Endothelial cell of umbilical vein (primary cell): ENCODE measurements at regions not wholly inside any gene's neighbourhood (a gene's known extent, or its start where the extent isn't known, plus 50 kb on each side); places are given as distances from the start of the nearest gene placed in this dataset.

Source experiments
- BruUV-seq: library from RNA; stranded (reverse); fragments of 400-500 nt; replicated peaks from 2 replicates; lab custom pipeline; 2021; lab: Mats Ljungman, UMichigan
- CTCF ChIA-PET: fragments of 300-600, 350-600 bp; sonication (Branson Sonifier 250); formaldehyde crosslinking; loops from one replicate; lab custom pipeline; 2021; ENCODE audit warnings: antibody characterized with exemption, inconsistent platforms; lab: Charles Lee
- POLR2A ChIA-PET: fragments of 300-600, 350-600 bp; sonication (Branson Sonifier 250); formaldehyde crosslinking; loops from one replicate; lab custom pipeline; 2021; ENCODE audit warnings: antibody characterized with exemption, inconsistent platforms; lab: Charles Lee
- DNase-seq: peaks from one replicate; pipeline ENCODE4 v3.0.0-alpha.2; 2011; ENCODE audit warnings: low read depth, low spot score
- FAIRE-seq: peaks from 2 replicates; lab custom pipeline; 2011; peaks lifted over from hg19 to GRCh38; lab: Jason Lieb, UNC
- H2AFZ ChIP-seq: 2 replicates; pipeline ENCODE4 v1.6.0; 2012; ENCODE audit warnings: low read depth, low read length, control low read depth, inconsistent platforms
- H3K27ac ChIP-seq: 2 replicates; pipeline ENCODE4 v1.5.1; 2011; ENCODE audit warnings: low read depth, mild to moderate bottlenecking, control low read depth, low read length, moderate library complexity; ENCODE audit not compliant: insufficient read depth
- H3K27me3 ChIP-seq, 2 experiments: 2 replicates each; pipeline versions ENCODE4 v1.6.0 to v1.6.1; 2011; ENCODE audit warnings: low read length in 2 of 2, mixed read lengths in 1 of 2; ENCODE audit not compliant: control insufficient read depth in 2 of 2, insufficient read depth in 2 of 2
- H3K36me3 ChIP-seq, 2 experiments: 2 replicates in 1 of 2; 3 replicates in 1 of 2; pipeline ENCODE4 v1.5.1; 2011; ENCODE audit warnings: low read length in 2 of 2, mild to moderate bottlenecking in 1 of 2, moderate library complexity in 1 of 2; ENCODE audit not compliant: control insufficient read depth in 2 of 2, insufficient read depth in 2 of 2; ENCODE audit errors: extremely low read depth in 1 of 2
- H3K4me1 ChIP-seq: 3 replicates; pipeline ENCODE4 v1.5.1; 2011; ENCODE audit warnings: mild to moderate bottlenecking, low read length; ENCODE audit not compliant: control insufficient read depth, insufficient read depth; ENCODE audit errors: extremely low read depth
- H3K4me2 ChIP-seq: 2 replicates; pipeline ENCODE4 v1.6.1; 2011; ENCODE audit warnings: low read length, control low read depth, mixed read lengths; ENCODE audit not compliant: insufficient read depth
- H3K4me3 ChIP-seq, 3 experiments: fragments of 200-600 bp in 1 of 3; sonication (generic), shearing (Covaris generic) in 1 of 3; replicated peaks in 1 of 3; 2 replicates each; pipeline ENCODE4 v1.5.1; 2011 to 2016; ENCODE audit warnings: control low read depth in 3 of 3, low read length in 3 of 3, mild to moderate bottlenecking in 2 of 3, inconsistent platforms in 1 of 3, low read depth in 1 of 3, moderate library complexity in 1 of 3; ENCODE audit not compliant: insufficient read depth in 1 of 3
- H3K79me2 ChIP-seq: 2 replicates; pipeline ENCODE4 v1.6.0; 2012; ENCODE audit warnings: low read length, inconsistent platforms; ENCODE audit not compliant: control insufficient read depth, insufficient read depth
- H3K9ac ChIP-seq: replicated peaks from 2 replicates; pipeline ENCODE3; 2011; ENCODE audit warnings: low read length, control low read depth; ENCODE audit not compliant: insufficient read depth; ENCODE audit errors: extremely low read depth
- H3K9me1 ChIP-seq: replicated peaks from 3 replicates; pipeline ENCODE4 v1.6.0; 2011; ENCODE audit warnings: mild to moderate bottlenecking, low read length; ENCODE audit not compliant: control insufficient read depth, insufficient read depth; ENCODE audit errors: extremely low read depth
- H3K9me3 ChIP-seq: replicated peaks from 2 replicates; pipeline ENCODE4 v1.5.1; 2012; ENCODE audit warnings: low read length, inconsistent platforms; ENCODE audit not compliant: control insufficient read depth, insufficient read depth
- H4K20me1 ChIP-seq: replicated peaks from 2 replicates; pipeline ENCODE3; 2011; ENCODE audit warnings: mild to moderate bottlenecking, low read length; ENCODE audit not compliant: control insufficient read depth, insufficient read depth; ENCODE audit errors: extremely low read depth
- GATA2 ChIP-seq: IDR thresholded peaks from 2 replicates; pipeline ENCODE4 v1.7.0; 2011; ENCODE audit warnings: low read depth, mild to moderate bottlenecking, moderate library complexity, mixed read lengths, low read length; ENCODE audit not compliant: insufficient read length, insufficient read depth
- JUN ChIP-seq: IDR thresholded peaks from 2 replicates; pipeline ENCODE4 v1.6.1; 2011; ENCODE audit warnings: borderline replicate concordance, low read depth; ENCODE audit not compliant: insufficient read length, insufficient read depth
- MYC ChIP-seq: IDR thresholded peaks from one replicate; pipeline ENCODE4 v1.6.1; 2011; ENCODE audit warnings: mild to moderate bottlenecking, low read depth, low read length
- POLR2AphosphoS5 ChIP-seq: IDR thresholded peaks from 2 replicates; pipeline ENCODE4 v1.6.1; 2012; ENCODE audit warnings: low read depth, mild to moderate bottlenecking, control low read depth, low read length, moderate library complexity; ENCODE audit not compliant: insufficient read depth
- dilution Hi-C: fragments of 300-500 bp; cut with MboI; formaldehyde crosslinking; loops from one replicate; pipeline ENCODE4 v1.15.0; 2019; ENCODE audit warnings: low sequenced_read_pairs; ENCODE audit not compliant: extremely low pct_ligation_motif_present
- intact Hi-C: fragments of 100-400 bp; cut with micrococcal nuclease; formaldehyde crosslinking; loops from one replicate; pipeline ENCODE4 v1.10.0; 2022
- TF ChIP-seq, protein P1 (sequence below): IDR thresholded peaks from 2 replicates; pipeline ENCODE4 v1.6.1; 2011; ENCODE audit not compliant: insufficient read depth, insufficient read length
- TF ChIP-seq, protein P2 (sequence below), 2 donors: IDR thresholded peaks; 1 replicate in 1 of 2; 2 replicates in 1 of 2; pipeline ENCODE4 v1.5.1; 2011; ENCODE audit warnings: low read length in 2 of 2, mild to moderate bottlenecking in 2 of 2, moderate library complexity in 2 of 2, control low read depth in 1 of 2, inconsistent platforms in 1 of 2, low read depth in 1 of 2; ENCODE audit not compliant: insufficient read depth in 1 of 2; ENCODE audit errors: extremely low read depth in 1 of 2

DNA sequence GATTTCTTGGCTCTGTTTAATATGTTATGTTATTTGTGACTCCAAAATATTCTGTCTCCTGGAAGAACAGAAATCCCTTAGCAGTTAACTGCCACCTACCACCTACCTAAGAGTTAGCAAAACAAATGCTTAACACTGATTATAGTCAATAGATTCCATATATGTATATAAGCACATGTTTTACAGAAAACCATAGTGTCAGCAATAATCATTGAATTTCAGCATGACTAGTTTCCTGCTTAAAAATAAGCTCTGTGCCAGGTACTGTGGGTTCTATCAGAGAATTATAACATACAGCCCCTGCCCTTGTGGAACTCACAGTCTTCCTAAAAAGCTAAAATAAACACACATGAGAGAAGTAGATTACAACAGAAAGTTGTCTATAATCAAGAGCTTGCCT lies 561.9 kb upstream of the CAMK1G start:
- no TSS peak for BruUV-seq
- Histone ChIP-seq H3K27me3 (peaks cover 2 to 4% of the 10 kb centered on the region in 2 experiments), H3K27ac (no peak overlapping the region), H3K79me2 (no peaks in the 10 kb centered on the region), H3K36me3 (no peaks in the 10 kb centered on the region), H3K9ac (no peak overlapping the region), H3K9me1 (no peaks in the 10 kb centered on the region), H3K4me2 (no peak overlapping the region), H3K9me3 (no peaks in the 10 kb centered on the region), H2AFZ (no peak overlapping the region), H4K20me1 (no peaks in the 10 kb centered on the region), H3K4me1 (no peaks in the 10 kb centered on the region), H3K4me3 (no peak overlapping the region)
- intact Hi-C loops (no loop called here), dilution Hi-C loops (no loop called here)
- FAIRE-seq, result no peak
- ChIA-PET CTCF (no interaction called here), POLR2A (no interaction called here)
- no peak for DNase-seq
- TF ChIP-seq JUN (no peak), POLR2AphosphoS5 (no peak), MYC (no peak)
- TF ChIP-seq, protein P1, sequence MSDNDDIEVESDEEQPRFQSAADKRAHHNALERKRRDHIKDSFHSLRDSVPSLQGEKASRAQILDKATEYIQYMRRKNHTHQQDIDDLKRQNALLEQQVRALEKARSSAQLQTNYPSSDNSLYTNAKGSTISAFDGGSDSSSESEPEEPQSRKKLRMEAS, result no peak

DNA sequence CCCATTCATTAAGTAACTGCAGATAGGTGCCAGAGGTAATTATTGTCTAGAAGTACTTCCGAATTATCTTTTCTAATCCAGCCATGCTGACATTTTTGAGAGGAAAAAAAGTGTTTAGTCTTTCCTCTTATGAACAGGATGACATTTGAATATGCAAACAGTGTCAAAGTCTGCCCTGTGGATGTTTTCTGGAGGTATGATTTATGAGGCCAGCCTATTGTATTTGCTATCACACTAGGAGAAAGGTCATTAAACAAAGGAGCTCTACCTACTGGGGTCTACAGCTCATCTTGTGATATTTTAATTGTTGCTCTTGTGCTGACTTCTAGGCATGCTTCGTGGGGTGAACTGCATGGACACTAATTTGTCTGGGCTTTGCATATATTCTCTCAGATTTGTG lies 559.7 kb upstream of the CAMK1G start:
- H3K9me1 ChIP-seq, result no peaks in the 10 kb centered on the region
- H4K20me1 ChIP-seq, result no peaks in the 10 kb centered on the region
- H3K4me1 ChIP-seq, result no peaks in the 10 kb centered on the region
- no peak overlapping the region for H3K4me3 ChIP-seq
- H3K27me3 ChIP-seq, result peaks cover 2 to 4% of the 10 kb centered on the region in 2 experiments
- FAIRE-seq (no peak), DNase-seq (no peak)
- CTCF ChIA-PET, result no interaction called here
- dilution Hi-C loops (no loop called here), intact Hi-C loops (no loop called here)
- no peak overlapping the region for H3K27ac ChIP-seq
- no peaks in the 10 kb centered on the region for H3K79me2 ChIP-seq
- no TSS peak for BruUV-seq
- POLR2A ChIA-PET, result no interaction called here
- no peak overlapping the region for H3K9ac ChIP-seq
- H2AFZ ChIP-seq, result no peak overlapping the region
- no peaks in the 10 kb centered on the region for H3K9me3 ChIP-seq
- TF ChIP-seq GATA2 (no peak), POLR2AphosphoS5 (no peak), JUN (no peak), MYC (no peak)
- TF ChIP-seq, protein P2, sequence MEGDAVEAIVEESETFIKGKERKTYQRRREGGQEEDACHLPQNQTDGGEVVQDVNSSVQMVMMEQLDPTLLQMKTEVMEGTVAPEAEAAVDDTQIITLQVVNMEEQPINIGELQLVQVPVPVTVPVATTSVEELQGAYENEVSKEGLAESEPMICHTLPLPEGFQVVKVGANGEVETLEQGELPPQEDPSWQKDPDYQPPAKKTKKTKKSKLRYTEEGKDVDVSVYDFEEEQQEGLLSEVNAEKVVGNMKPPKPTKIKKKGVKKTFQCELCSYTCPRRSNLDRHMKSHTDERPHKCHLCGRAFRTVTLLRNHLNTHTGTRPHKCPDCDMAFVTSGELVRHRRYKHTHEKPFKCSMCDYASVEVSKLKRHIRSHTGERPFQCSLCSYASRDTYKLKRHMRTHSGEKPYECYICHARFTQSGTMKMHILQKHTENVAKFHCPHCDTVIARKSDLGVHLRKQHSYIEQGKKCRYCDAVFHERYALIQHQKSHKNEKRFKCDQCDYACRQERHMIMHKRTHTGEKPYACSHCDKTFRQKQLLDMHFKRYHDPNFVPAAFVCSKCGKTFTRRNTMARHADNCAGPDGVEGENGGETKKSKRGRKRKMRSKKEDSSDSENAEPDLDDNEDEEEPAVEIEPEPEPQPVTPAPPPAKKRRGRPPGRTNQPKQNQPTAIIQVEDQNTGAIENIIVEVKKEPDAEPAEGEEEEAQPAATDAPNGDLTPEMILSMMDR (IDR thresholded peaks at IDR 0.05; ENCODE audit: extremely low read depth in 1 of 2, insufficient read depth in 1 of 2, low read depth in 1 of 2, low read length in 2 of 2), result no peak
- TF ChIP-seq, protein P1, result no peak
- no peak overlapping the region for H3K4me2 ChIP-seq
- H3K36me3 ChIP-seq, result no peaks in the 10 kb centered on the region
